Right ventricle myocardium inferior (tissue), 1 donor: ENCODE measurements at regions not wholly inside any gene's neighbourhood (a gene's known extent, or its start where the extent isn't known, plus 50 kb on each side); places are given as distances from the start of the nearest gene placed in this dataset.

Experiments
- ATAC-seq: fragments of 200-7000 bp; cut with Tn5 transposase; one replicate; pipeline ENCODE4 v1.9.1; 2020; ENCODE audit warnings: mild to moderate bottlenecking, moderate library complexity
- DNase-seq: peaks from one replicate; pipeline ENCODE4 v3.0.0; 2021; ENCODE audit errors: missing footprints
- intact Hi-C: fragments of 100-400 bp; cut with DNase I; formaldehyde crosslinking; loops from one replicate; pipeline ENCODE4 v1.11.0; 2022
- donor health status: DM: no; HTN: yes; CAD: no; lungs with severe emphysema.

- no peak for DNase-seq
- no peak for ATAC-seq
- intact Hi-C loops = no loop called here
Measured at GRCh38 chr6:22015216-22015615, 281.6 kb downstream of the PRL start.

DNA sequence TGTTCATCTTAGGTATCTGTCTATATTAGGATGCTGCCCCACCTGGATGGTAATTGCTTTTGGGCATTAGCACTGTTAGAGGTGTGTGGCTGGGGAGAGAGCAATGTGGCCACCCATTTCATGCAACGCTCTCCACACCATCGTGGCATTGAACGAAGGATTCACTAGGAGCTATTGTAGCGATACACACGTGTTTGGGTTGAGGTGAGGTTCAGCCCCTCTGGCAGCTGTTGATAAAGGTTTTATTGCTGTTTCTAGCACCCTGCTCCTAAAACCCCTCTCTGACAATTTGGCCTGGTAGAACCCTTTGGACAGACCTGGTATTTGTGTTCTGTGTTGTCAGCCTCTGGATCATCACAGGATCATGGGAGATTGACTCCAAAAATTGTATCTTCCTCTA lies 280.9 kb downstream of the PRL start:
- DNase-seq = no peak
- intact Hi-C loops = no loop called here
- no peak for ATAC-seq

DNA sequence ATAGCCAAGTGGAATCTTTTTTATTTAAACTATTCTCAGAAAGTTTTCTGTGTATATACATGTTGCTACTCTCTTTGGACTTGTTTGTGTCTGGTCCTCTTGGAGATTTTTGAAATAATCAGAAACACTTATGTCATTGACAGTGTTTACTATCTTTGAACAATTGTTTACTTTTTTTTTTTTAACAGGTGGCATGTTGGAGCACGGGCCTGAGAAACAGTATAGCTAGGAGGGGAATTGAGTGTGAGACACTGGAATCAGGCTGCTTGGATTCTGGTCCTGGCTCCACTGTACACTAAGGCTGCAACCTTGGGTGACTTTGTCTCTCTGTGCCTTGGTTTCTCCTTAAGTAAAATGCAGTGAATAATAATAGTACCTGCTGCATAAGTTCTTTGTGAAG lies 279.6 kb downstream of the PRL start:
- ATAC-seq = no peak
- intact Hi-C loops = no loop called here

GRCh38 chr6:22017766-22018165 lies 279.1 kb downstream of the PRL start:
- DNase-seq (no peak), ATAC-seq (no peak)
- intact Hi-C loops = no loop called here

More for the DNA sequence above, 279.6 kb downstream of the PRL start:
- no peak for DNase-seq

GRCh38 chr6:22019857-22020256 lies 277.0 kb downstream of the PRL start:
- DNase-seq (no peak), ATAC-seq (no peak)
- intact Hi-C loops = no loop called here

GRCh38 chr6:22020299-22021003 lies 276.4 kb downstream of the PRL start:
- no peak for ATAC-seq
- intact Hi-C loops = no loop called here

DNA sequence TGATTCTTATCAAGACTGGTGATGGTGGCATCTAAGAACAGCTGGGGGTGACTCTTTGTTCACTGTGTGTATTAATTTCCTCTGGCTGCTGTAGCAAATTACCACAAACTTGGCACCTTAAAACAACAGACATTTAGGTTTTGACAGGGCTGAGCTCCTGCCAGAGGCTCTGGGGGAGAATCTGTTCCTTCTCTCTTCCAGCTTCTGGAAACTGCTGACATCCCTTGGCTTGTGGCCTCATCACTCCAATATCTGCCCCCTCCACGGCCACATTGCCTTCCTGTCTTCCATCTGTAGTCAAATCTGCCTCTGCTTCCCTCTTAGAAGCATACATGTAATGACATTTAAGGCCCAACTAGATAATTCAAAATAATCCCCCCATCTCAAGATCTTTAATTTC lies 274.9 kb downstream of the PRL start:
- ATAC-seq = no peak
- intact Hi-C loops = no loop called here
- DNase-seq = no peak

More at GRCh38 chr6:22020299-22021003, 276.4 kb downstream of the PRL start:
- no peak for DNase-seq

DNA sequence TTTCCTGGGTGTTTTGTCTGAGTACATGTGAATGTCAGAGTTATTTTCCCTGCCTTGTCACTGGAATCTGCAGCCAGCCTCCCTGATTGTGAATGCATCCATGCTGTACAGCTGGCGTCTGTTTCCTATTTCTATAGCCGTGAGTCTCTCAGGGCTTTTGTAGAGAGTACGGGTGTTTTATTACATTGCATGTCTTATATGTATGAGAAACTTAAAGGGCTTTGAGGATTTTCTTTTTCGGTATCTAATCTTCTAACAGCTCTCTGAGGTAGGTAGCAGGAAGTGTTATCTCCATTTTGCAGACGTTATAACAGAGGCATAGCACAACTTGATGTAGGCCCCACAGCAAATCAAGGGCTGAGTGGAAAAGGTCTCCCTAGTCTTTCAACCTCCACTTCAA lies 272.9 kb downstream of the PRL start:
- DNase-seq = no peak
- ATAC-seq = no peak
- intact Hi-C loops = no loop called here

GRCh38 chr6:22024973-22025467 lies 271.8 kb downstream of the PRL start:
- no peak for DNase-seq
- ATAC-seq = no peak
- intact Hi-C loops = no loop called here

- intact Hi-C loops = loop anchor here (2.0 kb wide), 1 partner anchor 57 kb away; no protein-coding TSS in a partner anchor
Measured at GRCh38 chr6:22025468-22026163, 271.2 kb downstream of the PRL start.

GRCh38 chr6:22026164-22026678 lies 270.6 kb downstream of the PRL start:
- intact Hi-C loops = loop anchor here (2.0 kb wide), 1 partner anchor 57 kb away; no protein-coding TSS in a partner anchor
- ATAC-seq (no peak), DNase-seq (no peak)

More at GRCh38 chr6:22025468-22026163, 271.2 kb downstream of the PRL start:
- ATAC-seq (peak; percentile 37), DNase-seq (no peak)

GRCh38 chr6:22027040-22027725 lies 269.7 kb downstream of the PRL start:
- DNase-seq (no peak), ATAC-seq (no peak)
- intact Hi-C loops = loop anchor here (2.0 kb wide), 1 partner anchor 56 kb away; no protein-coding TSS in a partner anchor

GRCh38 chr6:22028403-22029090 lies 268.3 kb downstream of the PRL start:
- ATAC-seq (no peak), DNase-seq (no peak)
- intact Hi-C loops = no loop called here

DNA sequence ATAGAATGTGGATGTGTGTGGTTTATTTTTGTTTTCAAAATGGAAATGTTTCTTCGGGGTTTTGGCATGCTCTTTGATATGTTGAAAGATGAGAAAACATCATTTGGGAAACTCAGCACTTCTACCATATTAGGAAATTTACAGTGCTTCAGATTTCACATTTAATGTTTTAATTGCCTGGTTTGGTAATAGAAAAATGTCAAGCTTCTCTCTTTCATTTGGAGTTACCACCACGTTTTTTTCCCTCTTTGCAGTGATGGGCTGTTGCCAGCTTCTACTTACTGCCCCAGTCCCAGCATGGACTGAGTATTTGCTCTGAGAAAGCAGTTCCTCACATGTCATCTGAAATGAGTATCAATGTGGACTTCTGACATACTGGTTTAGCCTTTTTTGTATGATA lies 267.7 kb downstream of the PRL start:
- ATAC-seq (no peak), DNase-seq (no peak)
- intact Hi-C loops = no loop called here

- no peak for ATAC-seq
- no peak for DNase-seq
- intact Hi-C loops = no loop called here
Measured at GRCh38 chr6:22030730-22031619, 265.9 kb downstream of the PRL start.

GRCh38 chr6:22035690-22036089 lies 261.1 kb downstream of the PRL start:
- no peak for DNase-seq
- no peak for ATAC-seq
- intact Hi-C loops = no loop called here

- no peak for DNase-seq
- intact Hi-C loops = no loop called here
- no peak for ATAC-seq
Measured at GRCh38 chr6:22036275-22036674, 260.6 kb downstream of the PRL start.

GRCh38 chr6:22036699-22037098 lies 260.1 kb downstream of the PRL start:
- intact Hi-C loops = no loop called here
- no peak for DNase-seq
- ATAC-seq = no peak
